GM21576 (cell line): ENCODE measurements at regions not wholly inside any gene's neighbourhood (a gene's known extent, or its start where the extent isn't known, plus 50 kb on each side); places are given as distances from the start of the nearest gene placed in this dataset.
"Not testable (repeated sequence)": the region's sequence is repeated elsewhere in the genome, so short reads cannot be mapped to it uniquely, and the experiment has no call there.

Source experiments
- ATAC-seq: cut with Tn5 transposase; IDR thresholded peaks from one replicate; pipeline ENCODE4 v1.9.1; 2021; ENCODE audit warnings: mild to moderate bottlenecking, moderate library complexity; ENCODE audit not compliant: unreplicated experiment

- no peak for ATAC-seq
These were observed 521.2 kb downstream of the KCNA4 start for GRCh38 chr11:29495676-29496075.

GRCh38 chr11:29490938-29491337 lies 525.9 kb downstream of the KCNA4 start:
- no peak for ATAC-seq

GRCh38 chr11:29486301-29486700 lies 530.5 kb downstream of the KCNA4 start:
- ATAC-seq = no peak

GRCh38 chr11:29485641-29486040 lies 531.2 kb downstream of the KCNA4 start:
- ATAC-seq = no peak

- no peak for ATAC-seq
These were observed 532.3 kb downstream of the KCNA4 start for GRCh38 chr11:29484548-29484947.

GRCh38 chr11:29483831-29484230 lies 533.0 kb downstream of the KCNA4 start:
- no peak for ATAC-seq

GRCh38 chr11:29482510-29482909 lies 534.3 kb downstream of the KCNA4 start:
- ATAC-seq = no peak

GRCh38 chr11:29481738-29482137 lies 535.1 kb downstream of the KCNA4 start:
- ATAC-seq = no peak

- ATAC-seq = no peak
These were observed 535.8 kb downstream of the KCNA4 start for GRCh38 chr11:29480981-29481380.

- no peak for ATAC-seq
These were observed 558.6 kb downstream of the KCNA4 start for GRCh38 chr11:29458252-29458651.

- no peak for ATAC-seq
These were observed 564.7 kb downstream of the KCNA4 start for GRCh38 chr11:29452146-29452545.

- no peak for ATAC-seq
These were observed 567.4 kb downstream of the KCNA4 start for GRCh38 chr11:29449281-29450074.

- no peak for ATAC-seq
These were observed 568.5 kb downstream of the KCNA4 start for GRCh38 chr11:29448246-29448877.

GRCh38 chr11:29447821-29448220 lies 569.0 kb downstream of the KCNA4 start:
- ATAC-seq = no peak

GRCh38 chr11:29446132-29446531 lies 570.7 kb downstream of the KCNA4 start:
- ATAC-seq = no peak

- ATAC-seq = not testable (repeated sequence)
These were observed 571.6 kb downstream of the KCNA4 start for GRCh38 chr11:29445191-29445590.

GRCh38 chr11:29438815-29439214 lies 578.0 kb downstream of the KCNA4 start:
- ATAC-seq = no peak

GRCh38 chr11:29435421-29435820 lies 581.4 kb downstream of the KCNA4 start:
- ATAC-seq = no peak

- ATAC-seq = no peak
These were observed 584.0 kb downstream of the KCNA4 start for GRCh38 chr11:29432719-29433325.

GRCh38 chr11:29405305-29405704 lies 611.5 kb downstream of the KCNA4 start:
- ATAC-seq = no peak

- ATAC-seq = no peak
These were observed 621.2 kb downstream of the KCNA4 start for GRCh38 chr11:29395555-29396072.

GRCh38 chr11:29389793-29390192 lies 627.0 kb downstream of the KCNA4 start:
- ATAC-seq = no peak
